GM19099 (cell line): ENCODE measurements at regions not wholly inside any gene's neighbourhood (a gene's known extent, or its start where the extent isn't known, plus 50 kb on each side); places are given as distances from the start of the nearest gene placed in this dataset.

Source experiments
- POLR2A ChIP-seq: IDR thresholded peaks from 3 replicates; pipeline ENCODE4 v1.6.1; 2011; ENCODE audit warnings: low read depth; ENCODE audit not compliant: insufficient read length; ENCODE audit errors: extremely low read depth

- TF ChIP-seq POLR2A = no peak
Measured at GRCh38 chr14:71659159-71659558, 273.1 kb upstream of the RGS6 start.

GRCh38 chr14:71661441-71661840 lies 270.8 kb upstream of the RGS6 start:
- TF ChIP-seq POLR2A = no peak

- TF ChIP-seq POLR2A = no peak
Measured at GRCh38 chr14:71662291-71662790, 269.9 kb upstream of the RGS6 start.

GRCh38 chr14:71665157-71665556 lies 267.1 kb upstream of the RGS6 start:
- TF ChIP-seq POLR2A = no peak

DNA sequence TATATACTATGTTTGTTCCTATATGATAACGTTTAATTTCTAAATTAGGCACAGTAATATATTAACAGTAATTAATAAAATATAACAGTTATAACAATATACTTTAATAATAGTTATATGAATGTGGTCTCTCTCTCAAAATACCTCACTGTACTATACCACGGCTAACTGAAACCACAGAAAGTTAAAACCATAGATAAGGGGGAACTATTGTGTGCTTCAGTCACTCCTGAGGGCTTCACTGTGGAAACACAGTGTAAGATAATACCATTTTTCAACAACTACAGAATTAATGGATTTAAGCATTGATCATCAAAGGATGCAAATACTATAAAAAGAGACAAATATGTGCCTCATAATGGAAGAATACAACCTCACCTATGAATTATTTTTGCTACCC lies 266.4 kb upstream of the RGS6 start:
- no peak for TF ChIP-seq POLR2A

- no peak for TF ChIP-seq POLR2A
Measured at GRCh38 chr14:71666571-71667145, 265.6 kb upstream of the RGS6 start.

- TF ChIP-seq POLR2A = no peak
Measured at GRCh38 chr14:71668186-71668912, 263.9 kb upstream of the RGS6 start.

GRCh38 chr14:71672596-71672995 lies 259.6 kb upstream of the RGS6 start:
- TF ChIP-seq POLR2A = no peak

- TF ChIP-seq POLR2A = no peak
Measured at GRCh38 chr14:71675126-71675899, 256.9 kb upstream of the RGS6 start.

DNA sequence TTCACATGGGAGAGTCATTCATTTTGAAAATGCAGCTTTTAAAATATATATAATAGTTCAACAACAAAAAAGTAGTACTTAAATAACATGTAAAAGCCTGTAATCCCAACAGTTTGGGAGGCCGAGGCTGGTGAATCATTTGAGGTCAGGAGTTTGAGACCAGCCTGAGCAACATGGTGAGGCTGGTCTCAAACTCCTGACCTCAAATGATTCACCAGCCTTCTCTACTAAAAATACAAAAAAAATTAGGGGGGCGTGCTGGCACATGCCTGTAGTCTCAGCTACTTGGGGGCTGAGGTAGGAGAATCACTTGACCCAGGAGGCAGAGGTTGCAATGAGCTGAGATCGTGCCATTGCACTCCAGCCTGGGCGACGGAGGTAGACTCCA lies 256.3 kb upstream of the RGS6 start:
- no peak for TF ChIP-seq POLR2A

GRCh38 chr14:71680736-71681387 lies 251.4 kb upstream of the RGS6 start:
- no peak for TF ChIP-seq POLR2A

- TF ChIP-seq POLR2A = no peak
Measured at GRCh38 chr14:71682337-71682736, 249.9 kb upstream of the RGS6 start.

DNA sequence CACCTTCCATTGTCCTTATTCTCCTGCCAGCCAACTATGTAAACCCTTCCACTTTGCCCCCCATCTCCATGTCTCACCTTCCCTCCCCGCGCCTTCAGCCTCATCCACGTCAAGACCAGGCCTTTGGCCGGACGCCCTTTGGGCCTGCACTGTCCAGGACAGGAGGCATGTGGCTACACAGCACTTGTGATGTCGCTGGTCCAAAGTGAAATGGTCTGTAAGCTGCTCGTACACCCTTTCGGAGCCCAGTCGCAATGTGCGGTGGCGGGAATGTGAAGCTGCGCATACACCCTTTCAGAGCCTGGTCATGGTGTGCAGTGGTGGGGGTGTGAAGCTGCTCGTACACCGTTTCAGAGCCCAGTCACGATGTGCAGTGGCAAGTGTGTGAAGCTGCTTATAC lies 247.9 kb upstream of the RGS6 start:
- TF ChIP-seq POLR2A = no peak

GRCh38 chr14:71686677-71687076 lies 245.6 kb upstream of the RGS6 start:
- no peak for TF ChIP-seq POLR2A

DNA sequence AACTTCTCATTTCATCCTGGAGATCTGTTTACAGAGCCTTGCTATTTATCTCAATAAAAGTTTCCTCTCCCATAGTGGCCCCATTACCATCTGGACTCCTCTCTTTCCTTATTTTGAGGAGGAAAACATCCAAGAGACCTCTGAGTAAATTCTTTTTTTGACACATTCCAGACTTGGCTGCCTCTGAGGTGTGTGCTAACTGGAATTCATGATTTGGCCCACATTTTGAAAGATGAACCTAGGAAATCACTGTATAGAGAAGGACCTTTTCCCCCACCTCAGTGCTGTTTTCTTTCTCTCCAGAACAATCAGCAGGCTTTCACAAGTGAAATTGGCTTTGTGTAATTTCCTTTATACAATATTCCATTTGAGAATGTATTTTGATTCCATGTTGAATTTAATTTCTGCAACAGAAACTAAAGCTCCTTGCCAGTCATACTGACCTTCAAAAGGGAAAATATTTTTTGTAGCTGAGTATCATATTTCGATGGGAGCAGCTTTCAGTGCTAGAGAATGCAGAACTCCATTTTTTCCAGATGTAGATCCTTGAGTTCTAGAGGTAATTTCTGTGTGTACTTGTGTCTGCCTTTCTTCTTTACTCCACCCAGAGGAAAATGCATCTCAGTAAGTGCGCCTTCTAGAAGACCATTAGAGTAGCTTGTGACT lies 244.9 kb upstream of the RGS6 start:
- TF ChIP-seq POLR2A = no peak
